ENCODE measurements at regions not wholly inside any gene's neighbourhood (a gene's known extent, or its start where the extent isn't known, plus 50 kb on each side); places are given as distances from the start of the nearest gene placed in this dataset.

DNA sequence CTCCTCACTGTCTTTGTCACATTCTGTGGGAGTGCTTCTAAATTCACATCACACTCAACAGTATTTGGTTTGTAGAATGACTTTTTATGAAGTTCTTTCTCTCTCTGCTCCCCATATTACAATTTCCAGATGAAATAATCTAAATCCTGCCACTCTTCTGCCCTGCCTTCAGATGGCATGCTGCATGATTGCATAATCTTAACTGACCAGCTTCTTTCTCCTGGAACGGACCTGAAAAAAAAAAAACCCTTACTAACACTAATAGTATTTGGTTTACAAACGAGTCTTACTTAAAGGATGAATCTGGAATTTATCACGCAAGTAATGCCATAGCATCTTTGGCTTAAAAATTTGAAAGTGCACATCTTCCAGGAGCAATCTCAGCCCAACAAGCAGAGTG, 272.3 kb downstream of the NAF1 start:
- TF ChIP-seq, protein P1, sequence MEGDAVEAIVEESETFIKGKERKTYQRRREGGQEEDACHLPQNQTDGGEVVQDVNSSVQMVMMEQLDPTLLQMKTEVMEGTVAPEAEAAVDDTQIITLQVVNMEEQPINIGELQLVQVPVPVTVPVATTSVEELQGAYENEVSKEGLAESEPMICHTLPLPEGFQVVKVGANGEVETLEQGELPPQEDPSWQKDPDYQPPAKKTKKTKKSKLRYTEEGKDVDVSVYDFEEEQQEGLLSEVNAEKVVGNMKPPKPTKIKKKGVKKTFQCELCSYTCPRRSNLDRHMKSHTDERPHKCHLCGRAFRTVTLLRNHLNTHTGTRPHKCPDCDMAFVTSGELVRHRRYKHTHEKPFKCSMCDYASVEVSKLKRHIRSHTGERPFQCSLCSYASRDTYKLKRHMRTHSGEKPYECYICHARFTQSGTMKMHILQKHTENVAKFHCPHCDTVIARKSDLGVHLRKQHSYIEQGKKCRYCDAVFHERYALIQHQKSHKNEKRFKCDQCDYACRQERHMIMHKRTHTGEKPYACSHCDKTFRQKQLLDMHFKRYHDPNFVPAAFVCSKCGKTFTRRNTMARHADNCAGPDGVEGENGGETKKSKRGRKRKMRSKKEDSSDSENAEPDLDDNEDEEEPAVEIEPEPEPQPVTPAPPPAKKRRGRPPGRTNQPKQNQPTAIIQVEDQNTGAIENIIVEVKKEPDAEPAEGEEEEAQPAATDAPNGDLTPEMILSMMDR (conservative IDR thresholded peaks at IDR 0.05; ENCODE audit: low read depth, low read length) = no peak
- TF ChIP-seq EZH2 (IDR thresholded peaks at IDR 0.05; ENCODE audit: borderline replicate concordance, low read depth, low read length, poor library complexity, severe bottlenecking) = no peak

Data from A673 (cell line).